HG03280 (cell line): ENCODE measurements at regions not wholly inside any gene's neighbourhood (a gene's known extent, or its start where the extent isn't known, plus 50 kb on each side); places are given as distances from the start of the nearest gene placed in this dataset.
"Not testable (repeated sequence)": the region's sequence is repeated elsewhere in the genome, so short reads cannot be mapped to it uniquely, and the experiment has no call there.

Experiments used
- ATAC-seq: cut with Tn5 transposase; IDR thresholded peaks from one replicate; pipeline ENCODE4 v1.9.1; 2021; ENCODE audit warnings: mild to moderate bottlenecking, moderate library complexity; ENCODE audit not compliant: unreplicated experiment

GRCh38 chr1:5768014-5768413 lies 224.2 kb downstream of the NPHP4 start:
- ATAC-seq = no peak

GRCh38 chr1:5766996-5767395 lies 225.2 kb downstream of the NPHP4 start:
- not testable (repeated sequence) for ATAC-seq

- no peak for ATAC-seq
Measured at GRCh38 chr1:5765997-5766913, 226.0 kb downstream of the NPHP4 start.

GRCh38 chr1:5765483-5765882 lies 226.7 kb downstream of the NPHP4 start:
- ATAC-seq = no peak

GRCh38 chr1:5764959-5765358 lies 227.3 kb downstream of the NPHP4 start:
- no peak for ATAC-seq

- ATAC-seq = no peak
Measured at GRCh38 chr1:5764464-5764863, 227.8 kb downstream of the NPHP4 start.

GRCh38 chr1:5763696-5764370 lies 228.4 kb downstream of the NPHP4 start:
- no peak for ATAC-seq

GRCh38 chr1:5758859-5759578 lies 233.2 kb downstream of the NPHP4 start:
- no peak for ATAC-seq

GRCh38 chr1:5758000-5758858 lies 234.0 kb downstream of the NPHP4 start:
- ATAC-seq = no peak

GRCh38 chr1:5757187-5757805 lies 234.9 kb downstream of the NPHP4 start:
- ATAC-seq = no peak

GRCh38 chr1:5756434-5757186 lies 235.6 kb downstream of the NPHP4 start:
- ATAC-seq = no peak

- ATAC-seq = no peak
Measured at GRCh38 chr1:5755552-5756125, 236.6 kb downstream of the NPHP4 start.

GRCh38 chr1:5754817-5755551 lies 237.2 kb downstream of the NPHP4 start:
- no peak for ATAC-seq

GRCh38 chr1:5753549-5754421 lies 238.4 kb downstream of the NPHP4 start:
- ATAC-seq = no peak

- no peak for ATAC-seq
Measured at GRCh38 chr1:5752746-5753548, 239.3 kb downstream of the NPHP4 start.
